ENCODE measurements at regions not wholly inside any gene's neighbourhood (a gene's known extent, or its start where the extent isn't known, plus 50 kb on each side); places are given as distances from the start of the nearest gene placed in this dataset.

DNA sequence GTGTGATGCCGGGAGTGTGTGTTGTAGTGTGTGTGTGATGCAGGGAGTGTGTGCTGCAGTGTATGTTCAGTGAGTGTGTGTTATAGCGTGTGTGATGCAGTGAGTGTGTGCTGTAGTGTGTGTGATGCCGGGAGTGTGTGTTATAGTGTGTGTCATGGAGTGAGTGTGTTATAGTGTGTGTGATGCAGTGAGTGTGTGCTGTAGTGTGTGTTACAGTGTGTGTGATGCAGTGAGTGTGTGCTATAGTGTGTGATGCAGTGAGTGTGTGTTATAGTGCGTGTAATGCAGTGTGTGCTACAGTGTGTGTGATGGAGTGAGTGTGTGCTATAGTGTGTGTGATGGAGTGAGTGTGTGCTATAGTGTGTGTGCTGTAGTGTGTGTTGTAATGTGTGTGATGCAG, 182.1 kb upstream of the SOX11 start:
- no peak for DNase-seq
- Histone ChIP-seq H3K4me3 (no peak overlapping the region), H3K4me1 (no peaks in the 10 kb centered on the region), H3K36me3 (no peaks in the 10 kb centered on the region), H3K27me3 (ENCODE audit: low read depth) (no peaks in the 10 kb centered on the region), H3K27ac (replicated peaks) (no peak overlapping the region), H3K9me3 (replicated peaks) (no peaks in the 10 kb centered on the region)
- TF ChIP-seq, protein P1, sequence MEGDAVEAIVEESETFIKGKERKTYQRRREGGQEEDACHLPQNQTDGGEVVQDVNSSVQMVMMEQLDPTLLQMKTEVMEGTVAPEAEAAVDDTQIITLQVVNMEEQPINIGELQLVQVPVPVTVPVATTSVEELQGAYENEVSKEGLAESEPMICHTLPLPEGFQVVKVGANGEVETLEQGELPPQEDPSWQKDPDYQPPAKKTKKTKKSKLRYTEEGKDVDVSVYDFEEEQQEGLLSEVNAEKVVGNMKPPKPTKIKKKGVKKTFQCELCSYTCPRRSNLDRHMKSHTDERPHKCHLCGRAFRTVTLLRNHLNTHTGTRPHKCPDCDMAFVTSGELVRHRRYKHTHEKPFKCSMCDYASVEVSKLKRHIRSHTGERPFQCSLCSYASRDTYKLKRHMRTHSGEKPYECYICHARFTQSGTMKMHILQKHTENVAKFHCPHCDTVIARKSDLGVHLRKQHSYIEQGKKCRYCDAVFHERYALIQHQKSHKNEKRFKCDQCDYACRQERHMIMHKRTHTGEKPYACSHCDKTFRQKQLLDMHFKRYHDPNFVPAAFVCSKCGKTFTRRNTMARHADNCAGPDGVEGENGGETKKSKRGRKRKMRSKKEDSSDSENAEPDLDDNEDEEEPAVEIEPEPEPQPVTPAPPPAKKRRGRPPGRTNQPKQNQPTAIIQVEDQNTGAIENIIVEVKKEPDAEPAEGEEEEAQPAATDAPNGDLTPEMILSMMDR (IDR thresholded peaks at IDR 0.05; ENCODE audit: borderline replicate concordance): no peak
- intact Hi-C loops (cut with micrococcal nuclease): no loop called here

DNA sequence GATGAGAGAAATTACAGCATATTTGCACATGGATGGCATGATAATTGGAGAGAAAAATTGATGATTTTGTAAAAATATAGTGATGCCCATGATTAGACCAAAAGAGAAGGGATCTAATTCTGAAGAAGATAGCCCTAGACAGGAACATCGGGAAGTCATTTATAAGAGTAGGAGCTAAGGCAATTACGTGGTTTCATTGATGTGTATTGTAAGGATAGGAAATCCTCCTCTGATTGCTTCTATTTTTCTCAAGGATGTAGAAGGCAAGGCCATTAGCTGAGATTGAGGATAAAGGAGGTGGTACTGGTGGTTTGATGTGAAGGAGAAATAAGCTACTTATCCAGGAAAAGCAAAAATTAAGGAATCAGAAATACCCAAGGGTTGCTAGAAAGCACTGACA, 176.5 kb upstream of the SOX11 start:
- no peak overlapping the region for H3K27ac ChIP-seq (replicated peaks)
- TF ChIP-seq, protein P1 (IDR thresholded peaks at IDR 0.05; ENCODE audit: borderline replicate concordance): no peak
- H3K27me3 ChIP-seq (ENCODE audit: low read depth): no peaks in the 10 kb centered on the region
- no peak overlapping the region for H3K4me3 ChIP-seq
- intact Hi-C loops (cut with micrococcal nuclease): no loop called here
- peaks cover 22% of the 10 kb centered on the region for H3K4me1 ChIP-seq
- no peaks in the 10 kb centered on the region for H3K9me3 ChIP-seq (replicated peaks)
- DNase-seq: no peak
- H3K36me3 ChIP-seq: no peaks in the 10 kb centered on the region

DNA sequence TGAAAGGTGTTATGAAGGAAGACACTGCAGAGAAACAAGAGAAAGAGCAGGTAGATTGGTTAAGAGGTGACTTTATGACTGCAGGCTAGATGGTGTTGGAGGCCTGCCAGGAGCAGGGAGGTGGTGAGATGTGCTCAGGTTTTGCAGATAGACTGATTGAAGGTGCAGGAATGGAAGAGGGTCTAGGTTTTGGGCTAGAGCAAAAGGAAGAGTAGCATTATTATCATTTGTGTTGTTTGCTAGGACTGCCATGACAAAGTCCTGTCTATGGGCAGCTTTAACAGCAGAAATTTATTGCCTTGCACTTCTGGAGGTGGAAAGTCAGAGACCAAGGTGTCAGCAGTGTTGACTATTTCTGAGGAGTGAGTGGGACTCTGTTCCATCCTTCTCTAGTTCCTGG, 172.9 kb upstream of the SOX11 start:
- no peaks in the 10 kb centered on the region for H3K9me3 ChIP-seq (replicated peaks)
- H3K36me3 ChIP-seq: no peaks in the 10 kb centered on the region
- H3K27me3 ChIP-seq (ENCODE audit: low read depth): no peaks in the 10 kb centered on the region
- H3K4me3 ChIP-seq: no peak overlapping the region
- intact Hi-C loops (cut with micrococcal nuclease): no loop called here
- H3K4me1 ChIP-seq: peaks cover 34% of the 10 kb centered on the region
- no peak for DNase-seq
- TF ChIP-seq, protein P1 (IDR thresholded peaks at IDR 0.05; ENCODE audit: borderline replicate concordance): no peak
- no peak overlapping the region for H3K27ac ChIP-seq (replicated peaks)

DNA sequence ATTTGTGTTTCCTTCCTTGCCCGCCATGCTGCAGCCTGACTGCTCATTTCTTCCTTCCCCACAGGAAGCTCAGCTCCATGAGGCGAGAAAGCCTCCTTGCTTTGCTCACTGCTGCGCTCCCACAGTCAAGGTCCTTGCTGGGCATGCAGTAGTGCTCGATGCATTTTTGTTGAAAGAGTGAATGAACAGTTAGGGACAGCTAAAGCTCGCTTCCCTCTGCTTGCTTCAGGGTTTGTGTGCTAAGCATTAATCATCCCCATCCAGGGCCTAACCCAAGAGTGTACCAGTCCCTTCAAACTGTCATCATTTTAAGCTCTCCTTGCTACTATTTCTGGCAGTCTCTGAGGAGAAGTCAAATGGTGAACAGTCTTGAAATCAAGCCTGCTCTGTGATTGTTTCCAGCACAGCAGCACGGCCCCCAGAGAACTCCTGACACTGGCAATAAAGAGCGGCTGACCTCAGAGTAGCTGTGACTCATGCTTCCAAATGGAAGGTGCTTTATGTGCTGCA, 171.7 kb upstream of the SOX11 start:
- Histone ChIP-seq H3K36me3 (no peaks in the 10 kb centered on the region), H3K27ac (replicated peaks) (peak overlapping the region; percentile 85), H3K27me3 (ENCODE audit: low read depth) (no peaks in the 10 kb centered on the region), H3K4me3 (no peak overlapping the region), H3K9me3 (replicated peaks) (no peaks in the 10 kb centered on the region), H3K4me1 (peaks cover 34% of the 10 kb centered on the region)
- peak; percentile 32 for DNase-seq
- intact Hi-C loops (cut with micrococcal nuclease): no loop called here
- TF ChIP-seq, protein P1 (IDR thresholded peaks at IDR 0.05; ENCODE audit: borderline replicate concordance): no peak

DNA sequence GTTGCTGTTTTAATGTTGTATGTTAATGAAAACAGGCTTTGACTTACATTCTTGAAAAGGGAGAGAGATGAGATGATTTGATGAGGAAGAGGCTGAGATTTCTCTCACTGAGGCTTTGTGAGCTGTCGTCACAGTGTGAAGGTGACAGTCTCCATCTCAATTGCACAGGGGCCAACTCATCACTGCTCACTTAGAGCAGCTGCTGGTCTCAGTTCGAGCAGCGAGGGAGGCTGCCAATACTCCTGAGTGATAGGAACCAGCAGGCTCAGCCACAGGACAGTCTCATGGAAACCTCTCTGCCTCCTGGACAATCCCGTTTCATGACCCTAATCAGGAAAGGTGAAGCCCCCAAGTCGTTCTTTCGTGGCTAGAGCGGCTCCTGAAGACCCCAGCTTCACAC, 170.7 kb upstream of the SOX11 start:
- Histone ChIP-seq H3K27me3 (ENCODE audit: low read depth) (no peaks in the 10 kb centered on the region), H3K9me3 (replicated peaks) (no peaks in the 10 kb centered on the region), H3K4me1 (peaks cover 32% of the 10 kb centered on the region), H3K36me3 (no peaks in the 10 kb centered on the region), H3K27ac (replicated peaks) (peak overlapping the region; percentile 85), H3K4me3 (no peak overlapping the region)
- peak; percentile 38 for DNase-seq
- TF ChIP-seq, protein P1 (IDR thresholded peaks at IDR 0.05; ENCODE audit: borderline replicate concordance): no peak
- intact Hi-C loops (cut with micrococcal nuclease): no loop called here

All from left ventricle myocardium inferior (tissue), 1 donor.